ENCODE measurements at regions not wholly inside any gene's neighbourhood (a gene's known extent, or its start where the extent isn't known, plus 50 kb on each side); places are given as distances from the start of the nearest gene placed in this dataset.

GRCh38 chr10:10047426-10047825 lies 970.2 kb upstream of the CELF2 start:
- TF ChIP-seq, protein P1, sequence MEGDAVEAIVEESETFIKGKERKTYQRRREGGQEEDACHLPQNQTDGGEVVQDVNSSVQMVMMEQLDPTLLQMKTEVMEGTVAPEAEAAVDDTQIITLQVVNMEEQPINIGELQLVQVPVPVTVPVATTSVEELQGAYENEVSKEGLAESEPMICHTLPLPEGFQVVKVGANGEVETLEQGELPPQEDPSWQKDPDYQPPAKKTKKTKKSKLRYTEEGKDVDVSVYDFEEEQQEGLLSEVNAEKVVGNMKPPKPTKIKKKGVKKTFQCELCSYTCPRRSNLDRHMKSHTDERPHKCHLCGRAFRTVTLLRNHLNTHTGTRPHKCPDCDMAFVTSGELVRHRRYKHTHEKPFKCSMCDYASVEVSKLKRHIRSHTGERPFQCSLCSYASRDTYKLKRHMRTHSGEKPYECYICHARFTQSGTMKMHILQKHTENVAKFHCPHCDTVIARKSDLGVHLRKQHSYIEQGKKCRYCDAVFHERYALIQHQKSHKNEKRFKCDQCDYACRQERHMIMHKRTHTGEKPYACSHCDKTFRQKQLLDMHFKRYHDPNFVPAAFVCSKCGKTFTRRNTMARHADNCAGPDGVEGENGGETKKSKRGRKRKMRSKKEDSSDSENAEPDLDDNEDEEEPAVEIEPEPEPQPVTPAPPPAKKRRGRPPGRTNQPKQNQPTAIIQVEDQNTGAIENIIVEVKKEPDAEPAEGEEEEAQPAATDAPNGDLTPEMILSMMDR (conservative IDR thresholded peaks at IDR 0.05) = no peak
- no peak for TF ChIP-seq EZH2 (IDR thresholded peaks at IDR 0.05; ENCODE audit: low read depth)
